Testis (tissue), 2 donors: ENCODE measurements at regions not wholly inside any gene's neighbourhood (a gene's known extent, or its start where the extent isn't known, plus 50 kb on each side); places are given as distances from the start of the nearest gene placed in this dataset.

Source experiments
- POLR2A ChIP-seq: fragments of 450-650 bp; IDR thresholded peaks from one replicate; pipeline ENCODE4 v1.6.1; 2017; ENCODE audit warnings: antibody characterized with exemption, mild to moderate bottlenecking, moderate library complexity
- TF ChIP-seq, protein P1 (sequence below), 3 experiments: fragments of 450-650 bp in 2 of 3; fragments of 200-600 bp in 1 of 3; sonication (generic) in 1 of 3; IDR thresholded peaks; one replicate each; pipeline ENCODE4 v1.5.1; 2016 to 2019; ENCODE audit warnings: antibody characterized with exemption in 3 of 3, mild to moderate bottlenecking in 2 of 3, moderate library complexity in 1 of 3

DNA sequence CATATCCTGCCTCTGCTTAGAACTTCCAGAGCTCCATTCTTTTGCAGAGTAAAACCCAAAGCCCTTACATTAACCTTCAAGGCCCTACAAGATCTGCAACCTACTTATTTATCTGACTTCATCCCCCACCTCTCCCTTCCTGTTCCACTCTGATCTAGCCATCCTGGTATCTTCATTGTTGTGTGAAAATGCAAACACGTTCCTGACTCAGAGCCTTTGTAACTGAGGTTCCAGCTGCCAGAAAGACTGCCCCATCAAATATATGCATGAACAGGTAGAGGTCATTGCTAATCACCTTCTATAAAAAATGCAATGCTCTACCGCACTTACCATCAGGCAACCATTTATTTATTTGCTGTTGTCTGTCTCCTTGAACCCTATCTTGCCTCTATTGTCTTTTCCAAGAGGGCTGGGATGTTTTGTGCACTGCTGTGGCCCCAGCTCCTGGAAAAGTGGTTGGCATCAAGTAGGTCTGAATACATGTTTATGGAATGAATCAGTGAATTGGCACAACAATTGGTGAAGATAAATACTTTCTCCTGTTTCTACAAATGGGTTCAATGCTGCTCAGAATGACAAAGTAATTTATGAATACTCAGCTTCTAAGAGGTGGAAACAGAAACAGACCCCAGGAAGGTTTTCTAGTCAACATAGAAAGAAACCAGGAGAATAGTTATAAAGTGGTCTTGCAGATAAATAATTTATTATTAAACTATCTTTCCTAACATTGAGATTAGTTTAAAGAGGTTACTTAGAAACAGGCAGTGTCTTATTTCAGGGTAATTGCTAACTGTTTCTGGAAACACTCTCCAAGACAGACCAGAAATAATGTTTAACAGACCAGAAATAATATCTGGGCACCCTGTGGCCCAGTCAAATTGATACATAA, 230.6 kb upstream of the CD180 start:
- TF ChIP-seq, protein P1, sequence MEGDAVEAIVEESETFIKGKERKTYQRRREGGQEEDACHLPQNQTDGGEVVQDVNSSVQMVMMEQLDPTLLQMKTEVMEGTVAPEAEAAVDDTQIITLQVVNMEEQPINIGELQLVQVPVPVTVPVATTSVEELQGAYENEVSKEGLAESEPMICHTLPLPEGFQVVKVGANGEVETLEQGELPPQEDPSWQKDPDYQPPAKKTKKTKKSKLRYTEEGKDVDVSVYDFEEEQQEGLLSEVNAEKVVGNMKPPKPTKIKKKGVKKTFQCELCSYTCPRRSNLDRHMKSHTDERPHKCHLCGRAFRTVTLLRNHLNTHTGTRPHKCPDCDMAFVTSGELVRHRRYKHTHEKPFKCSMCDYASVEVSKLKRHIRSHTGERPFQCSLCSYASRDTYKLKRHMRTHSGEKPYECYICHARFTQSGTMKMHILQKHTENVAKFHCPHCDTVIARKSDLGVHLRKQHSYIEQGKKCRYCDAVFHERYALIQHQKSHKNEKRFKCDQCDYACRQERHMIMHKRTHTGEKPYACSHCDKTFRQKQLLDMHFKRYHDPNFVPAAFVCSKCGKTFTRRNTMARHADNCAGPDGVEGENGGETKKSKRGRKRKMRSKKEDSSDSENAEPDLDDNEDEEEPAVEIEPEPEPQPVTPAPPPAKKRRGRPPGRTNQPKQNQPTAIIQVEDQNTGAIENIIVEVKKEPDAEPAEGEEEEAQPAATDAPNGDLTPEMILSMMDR (IDR thresholded peaks at IDR 0.05): no peak
- TF ChIP-seq POLR2A: no peak
